GM12873 (cell line): ENCODE measurements at regions not wholly inside any gene's neighbourhood (a gene's known extent, or its start where the extent isn't known, plus 50 kb on each side); places are given as distances from the start of the nearest gene placed in this dataset.

Experiments used
- TF ChIP-seq, protein P1 (sequence below): IDR thresholded peaks from 2 replicates; pipeline ENCODE4 v1.5.1; 2012; ENCODE audit warnings: low read depth, mild to moderate bottlenecking, moderate library complexity, low read length, control low read depth; ENCODE audit not compliant: insufficient read depth; ENCODE audit errors: missing control alignments

DNA sequence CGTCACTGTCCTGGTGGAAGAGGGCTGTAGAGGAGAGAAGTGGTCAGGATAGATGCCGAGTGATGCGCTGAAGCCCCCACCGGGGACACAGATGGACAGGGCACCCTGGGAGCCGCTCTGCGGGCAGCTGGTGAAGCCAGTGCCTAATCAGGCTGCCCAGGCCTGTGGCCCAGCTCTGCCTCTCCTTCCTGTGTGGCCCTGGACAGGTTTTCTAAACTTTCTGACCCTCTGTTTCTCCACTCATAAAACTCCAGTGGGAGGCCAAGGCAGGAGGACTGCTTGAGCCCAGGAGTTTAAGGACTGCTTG lies 86.1 kb downstream of the C5orf15 start:
- TF ChIP-seq, protein P1, sequence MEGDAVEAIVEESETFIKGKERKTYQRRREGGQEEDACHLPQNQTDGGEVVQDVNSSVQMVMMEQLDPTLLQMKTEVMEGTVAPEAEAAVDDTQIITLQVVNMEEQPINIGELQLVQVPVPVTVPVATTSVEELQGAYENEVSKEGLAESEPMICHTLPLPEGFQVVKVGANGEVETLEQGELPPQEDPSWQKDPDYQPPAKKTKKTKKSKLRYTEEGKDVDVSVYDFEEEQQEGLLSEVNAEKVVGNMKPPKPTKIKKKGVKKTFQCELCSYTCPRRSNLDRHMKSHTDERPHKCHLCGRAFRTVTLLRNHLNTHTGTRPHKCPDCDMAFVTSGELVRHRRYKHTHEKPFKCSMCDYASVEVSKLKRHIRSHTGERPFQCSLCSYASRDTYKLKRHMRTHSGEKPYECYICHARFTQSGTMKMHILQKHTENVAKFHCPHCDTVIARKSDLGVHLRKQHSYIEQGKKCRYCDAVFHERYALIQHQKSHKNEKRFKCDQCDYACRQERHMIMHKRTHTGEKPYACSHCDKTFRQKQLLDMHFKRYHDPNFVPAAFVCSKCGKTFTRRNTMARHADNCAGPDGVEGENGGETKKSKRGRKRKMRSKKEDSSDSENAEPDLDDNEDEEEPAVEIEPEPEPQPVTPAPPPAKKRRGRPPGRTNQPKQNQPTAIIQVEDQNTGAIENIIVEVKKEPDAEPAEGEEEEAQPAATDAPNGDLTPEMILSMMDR: no peak

DNA sequence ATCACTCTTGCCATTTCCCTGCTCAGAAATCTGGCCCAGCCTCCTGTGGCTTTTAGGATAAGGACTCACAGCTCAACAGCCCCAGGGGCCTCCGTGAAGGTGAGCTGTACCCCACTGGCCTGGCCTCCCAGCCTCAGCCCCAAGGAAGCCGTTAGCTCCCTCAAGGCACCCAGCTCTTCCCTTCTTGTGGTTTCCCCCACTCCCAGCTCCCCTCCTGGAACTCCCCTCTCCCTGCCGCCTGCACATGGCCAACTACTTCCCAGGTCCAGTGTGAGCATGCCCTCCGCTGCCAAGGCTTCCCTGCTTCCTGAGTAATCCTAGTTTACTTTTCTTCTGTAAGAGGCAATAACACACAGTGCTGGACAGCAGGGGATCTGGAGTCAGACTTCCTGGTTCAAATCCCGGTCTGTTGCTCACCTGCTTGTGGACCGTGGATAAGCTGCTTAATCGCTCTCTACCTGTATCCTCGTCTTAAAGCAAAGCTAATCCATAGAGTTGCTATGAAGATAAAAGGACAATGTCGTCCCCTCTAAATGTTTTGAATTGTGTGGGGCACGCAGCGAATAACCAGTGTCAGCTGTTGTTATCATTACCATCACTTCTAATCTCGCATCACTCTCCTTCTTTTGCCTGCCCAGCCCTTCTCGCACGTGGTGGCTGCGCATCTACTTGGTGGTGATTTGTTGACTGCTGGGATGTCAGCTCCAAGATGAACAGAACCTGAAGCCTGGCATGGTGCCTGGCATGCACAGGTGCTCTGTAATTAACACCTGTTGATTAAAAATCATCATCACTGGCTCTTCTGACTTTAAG lies 86.6 kb downstream of the C5orf15 start:
- TF ChIP-seq, protein P1: no peak

- TF ChIP-seq, protein P1: no peak
Measured at GRCh38 chr5:133878236-133878555, 90.2 kb downstream of the C5orf15 start.

GRCh38 chr5:133877351-133878235 lies 90.8 kb downstream of the C5orf15 start:
- TF ChIP-seq, protein P1: no peak

- TF ChIP-seq, protein P1: no peak
Measured at GRCh38 chr5:133876266-133876665, 92.2 kb downstream of the C5orf15 start.

DNA sequence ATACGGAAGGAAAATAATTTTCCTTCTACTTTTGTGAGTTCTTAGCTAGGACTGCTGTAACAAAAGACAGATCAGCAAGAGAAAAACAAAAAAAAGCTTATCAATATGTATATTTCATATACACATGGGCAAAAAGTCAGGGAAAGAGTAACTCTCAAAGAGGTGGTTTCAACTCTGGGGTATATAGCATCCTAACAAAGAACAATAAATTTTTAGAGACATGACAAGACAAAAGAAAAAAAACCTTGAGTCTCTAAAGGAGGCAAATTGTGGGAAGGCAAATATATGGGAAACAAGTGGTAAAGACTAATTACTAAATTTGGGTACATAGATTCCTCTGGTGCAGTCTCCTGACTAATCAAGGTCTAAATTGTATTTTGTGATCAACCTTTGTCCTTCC lies 93.2 kb downstream of the C5orf15 start:
- TF ChIP-seq, protein P1: no peak

GRCh38 chr5:133873449-133873848 lies 95.0 kb downstream of the C5orf15 start:
- TF ChIP-seq, protein P1: no peak
